Gastroesophageal sphincter (tissue), 4 donors: ENCODE measurements at regions not wholly inside any gene's neighbourhood (a gene's known extent, or its start where the extent isn't known, plus 50 kb on each side); places are given as distances from the start of the nearest gene placed in this dataset.
"Not testable (repeated sequence)": the region's sequence is repeated elsewhere in the genome, so short reads cannot be mapped to it uniquely, and the experiment has no call there.

ENCODE experiments used
- ATAC-seq: fragments of 150-250 bp; one replicate; pipeline ENCODE4 v1.9.1; 2016; ENCODE audit warnings: mild to moderate bottlenecking, moderate library complexity
- H3K27ac ChIP-seq, 4 donors: fragments of 200-600 bp; sonication (generic) in 3 of 4; 1 replicate in 3 of 4; 2 replicates in 1 of 4; pipeline ENCODE4 v1.5.1; 2016 to 2019
- H3K27me3 ChIP-seq: fragments of 200-600 bp; sonication (generic); one replicate; pipeline ENCODE4 v1.5.1; 2019
- H3K36me3 ChIP-seq, 2 donors: fragments of 200-600 bp; sonication (generic); one replicate each; pipeline ENCODE4 v1.5.1; 2019; ENCODE audit warnings: control low read depth in 1 of 2
- H3K4me1 ChIP-seq, 3 donors: fragments of 200-600 bp; sonication (generic); 1 replicate in 2 of 3; 2 replicates in 1 of 3; pipeline ENCODE4 v1.5.1; 2016 to 2019; ENCODE audit warnings: control low read depth in 2 of 3
- H3K4me3 ChIP-seq, 2 donors: fragments of 200-600 bp; sonication (generic); one replicate each; pipeline ENCODE4 v1.5.1; 2019; ENCODE audit warnings: mild to moderate bottlenecking in 1 of 2, moderate library complexity in 1 of 2
- H3K9me3 ChIP-seq, 3 donors: fragments of 200-600 bp; sonication (generic); one replicate each; pipeline ENCODE4 v1.5.1; 2017 to 2019; ENCODE audit warnings: control low read depth in 2 of 3
- EP300 ChIP-seq: sonication (generic); formaldehyde crosslinking; IDR thresholded peaks from one replicate; pipeline ENCODE4 v1.6.1; 2017; ENCODE audit warnings: antibody characterized with exemption, mild to moderate bottlenecking
- POLR2A ChIP-seq, 2 donors: fragments of 450-650 bp; IDR thresholded peaks; one replicate each; pipeline ENCODE4 v1.6.1; 2017; ENCODE audit warnings: antibody characterized with exemption in 2 of 2, mild to moderate bottlenecking in 2 of 2, moderate library complexity in 1 of 2
- POLR2AphosphoS5 ChIP-seq: sonication (generic); formaldehyde crosslinking; IDR thresholded peaks from one replicate; pipeline ENCODE4 v1.6.1; 2017; ENCODE audit warnings: antibody characterized with exemption
- WGBS, 2 donors: methylation state at CpG; one replicate each; pipeline ENCODE4 v1.1.5; 2018; ENCODE audit warnings: low coverage in 1 of 2; 5-methylcytosine and 5-hydroxymethylcytosine counted together
- TF ChIP-seq, protein P1 (sequence below), 4 experiments: fragments of 200-600 bp in 2 of 4; fragments of 450-650 bp in 2 of 4; sonication (generic) in 1 of 4; IDR thresholded peaks; one replicate each; pipeline ENCODE4 v1.5.1; 2017 to 2019; ENCODE audit warnings: antibody characterized with exemption in 4 of 4, mild to moderate bottlenecking in 2 of 4, moderate library complexity in 2 of 4

DNA sequence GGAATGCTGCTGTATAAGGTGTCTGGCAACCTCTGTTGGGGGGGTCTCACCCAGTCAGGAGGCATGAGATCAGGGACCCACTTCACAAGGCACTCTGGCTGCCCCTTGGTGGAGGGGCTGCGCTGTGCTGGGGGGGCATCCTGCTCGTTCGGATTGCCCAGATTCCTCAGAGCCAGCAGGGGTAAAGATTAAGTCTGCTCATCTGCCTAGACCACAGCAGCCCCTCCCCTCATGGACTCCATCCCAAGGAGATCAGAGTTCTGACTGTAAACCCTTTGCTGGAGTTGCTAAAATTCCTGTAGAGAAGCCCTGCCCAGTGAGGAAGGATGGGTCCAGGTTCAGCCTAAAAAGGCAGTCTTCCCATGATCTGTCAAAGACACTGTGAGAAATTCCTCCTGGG is 262.0 kb upstream of the C9orf72 start:
- WGBS, 2 donors = no CpG with 5 or more reads among the region's 3 CpGs
- ATAC-seq = no peak
- TF ChIP-seq, protein P1, sequence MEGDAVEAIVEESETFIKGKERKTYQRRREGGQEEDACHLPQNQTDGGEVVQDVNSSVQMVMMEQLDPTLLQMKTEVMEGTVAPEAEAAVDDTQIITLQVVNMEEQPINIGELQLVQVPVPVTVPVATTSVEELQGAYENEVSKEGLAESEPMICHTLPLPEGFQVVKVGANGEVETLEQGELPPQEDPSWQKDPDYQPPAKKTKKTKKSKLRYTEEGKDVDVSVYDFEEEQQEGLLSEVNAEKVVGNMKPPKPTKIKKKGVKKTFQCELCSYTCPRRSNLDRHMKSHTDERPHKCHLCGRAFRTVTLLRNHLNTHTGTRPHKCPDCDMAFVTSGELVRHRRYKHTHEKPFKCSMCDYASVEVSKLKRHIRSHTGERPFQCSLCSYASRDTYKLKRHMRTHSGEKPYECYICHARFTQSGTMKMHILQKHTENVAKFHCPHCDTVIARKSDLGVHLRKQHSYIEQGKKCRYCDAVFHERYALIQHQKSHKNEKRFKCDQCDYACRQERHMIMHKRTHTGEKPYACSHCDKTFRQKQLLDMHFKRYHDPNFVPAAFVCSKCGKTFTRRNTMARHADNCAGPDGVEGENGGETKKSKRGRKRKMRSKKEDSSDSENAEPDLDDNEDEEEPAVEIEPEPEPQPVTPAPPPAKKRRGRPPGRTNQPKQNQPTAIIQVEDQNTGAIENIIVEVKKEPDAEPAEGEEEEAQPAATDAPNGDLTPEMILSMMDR (IDR thresholded peaks at IDR 0.05) = no peak
- TF ChIP-seq POLR2A (IDR thresholded peaks at IDR 0.05) (no peak), POLR2AphosphoS5 (no peak), EP300 (no peak)
- Histone ChIP-seq H3K4me1 (no peaks in the 10 kb centered on the region), H3K36me3 (no peaks in the 10 kb centered on the region), H3K27ac (no peak overlapping the region), H3K27me3 (no peaks in the 10 kb centered on the region), H3K9me3 (no peaks in the 10 kb centered on the region), H3K4me3 (no peak overlapping the region)

DNA sequence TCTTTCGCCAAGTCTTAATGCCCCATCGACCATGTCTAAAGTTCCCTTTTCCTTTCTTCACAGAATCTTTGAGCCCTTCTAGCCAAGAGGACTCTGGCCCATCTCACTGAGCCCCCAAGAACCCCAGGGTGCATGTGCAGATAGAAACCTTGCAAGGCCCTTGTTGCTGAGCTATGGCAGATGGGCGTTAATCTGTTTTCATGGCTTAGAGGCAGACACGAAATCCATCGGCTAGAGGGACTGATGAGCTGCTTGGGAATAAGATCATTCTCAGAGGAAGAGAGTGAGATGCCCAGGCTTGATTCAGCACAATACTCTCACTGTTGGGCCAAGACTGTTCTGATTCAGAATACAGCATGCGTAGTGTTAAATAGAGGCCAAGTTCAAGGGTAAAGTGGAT is 262.5 kb upstream of the C9orf72 start:
- ATAC-seq = no peak
- WGBS, 2 donors = 73 to 87% methylated on average over 3 to 6 of the region's 6 CpGs
- no peak overlapping the region for H3K27ac ChIP-seq
- no peaks in the 10 kb centered on the region for H3K4me1 ChIP-seq
- no peaks in the 10 kb centered on the region for H3K27me3 ChIP-seq
- no peaks in the 10 kb centered on the region for H3K36me3 ChIP-seq
- H3K4me3 ChIP-seq = no peak overlapping the region
- H3K9me3 ChIP-seq = no peaks in the 10 kb centered on the region
- TF ChIP-seq, protein P1 (IDR thresholded peaks at IDR 0.05) = no peak
- TF ChIP-seq EP300 = no peak
- no peak for TF ChIP-seq POLR2AphosphoS5
- no peak for TF ChIP-seq POLR2A (IDR thresholded peaks at IDR 0.05)

DNA sequence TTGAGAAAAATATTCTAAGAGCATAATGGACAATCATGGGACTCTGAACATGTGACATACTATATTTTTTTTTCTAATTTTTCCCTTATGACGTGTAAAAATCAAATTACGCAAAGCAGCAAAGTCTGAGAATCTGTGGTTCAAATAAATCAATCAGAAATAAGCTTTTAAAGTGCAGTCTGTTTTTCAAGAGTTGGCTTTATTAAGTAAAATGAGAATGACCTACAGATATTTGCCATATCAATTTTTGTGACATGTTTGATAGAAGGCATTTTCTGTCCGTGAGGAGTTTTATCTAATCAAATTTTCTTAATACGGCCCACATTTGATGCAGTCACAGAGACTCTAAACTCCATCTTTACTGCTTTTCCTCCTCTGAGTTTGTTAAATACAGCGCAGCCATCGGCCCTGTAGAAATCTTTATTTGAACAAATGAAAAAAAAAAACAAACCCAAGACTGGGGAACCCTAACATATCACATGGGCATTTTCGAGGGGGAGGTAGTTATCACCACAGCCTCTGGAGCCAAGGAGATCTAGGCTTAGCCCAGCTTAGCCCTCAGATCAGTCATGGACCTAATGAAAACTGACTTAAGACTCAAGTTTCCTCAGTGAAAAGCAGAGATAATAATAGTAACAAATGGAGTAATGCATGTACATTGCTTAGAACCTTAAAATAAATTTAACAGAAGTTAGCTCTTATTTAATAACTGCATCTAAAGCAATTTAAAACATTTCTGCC is 263.6 kb upstream of the C9orf72 start:
- Histone ChIP-seq H3K4me1 (no peaks in the 10 kb centered on the region), H3K4me3 (no peak overlapping the region), H3K9me3 (no peaks in the 10 kb centered on the region), H3K27me3 (no peaks in the 10 kb centered on the region), H3K36me3 (no peaks in the 10 kb centered on the region), H3K27ac (no peak overlapping the region)
- WGBS, 2 donors = 59 to 90% methylated on average over 7 of the region's 7 CpGs
- no peak for ATAC-seq
- no peak for TF ChIP-seq EP300
- TF ChIP-seq POLR2AphosphoS5 = no peak
- no peak for TF ChIP-seq POLR2A (IDR thresholded peaks at IDR 0.05)
- TF ChIP-seq, protein P1 (IDR thresholded peaks at IDR 0.05) = no peak

DNA sequence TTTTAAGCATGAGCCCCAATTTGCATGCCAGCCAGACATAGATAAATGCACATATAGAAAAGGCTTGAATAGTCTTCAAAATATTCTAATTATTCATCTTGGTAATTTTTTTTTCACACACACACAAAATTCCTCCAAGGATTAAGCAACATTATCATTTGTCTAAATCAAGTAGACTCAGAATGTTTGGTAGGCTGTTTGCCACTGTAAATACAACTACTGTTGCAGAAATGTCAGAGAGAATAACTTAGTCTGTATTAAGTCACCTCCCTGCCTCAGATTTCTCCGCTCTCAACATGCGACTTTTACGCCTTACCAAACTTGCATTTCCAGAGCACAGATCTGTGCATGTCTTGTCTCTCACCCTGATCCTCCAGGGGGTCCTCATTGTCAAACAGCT is 265.6 kb upstream of the C9orf72 start:
- no peaks in the 10 kb centered on the region for H3K27me3 ChIP-seq
- H3K27ac ChIP-seq = no peak overlapping the region
- TF ChIP-seq POLR2AphosphoS5 = no peak
- H3K4me1 ChIP-seq = no peaks in the 10 kb centered on the region
- no peak overlapping the region for H3K4me3 ChIP-seq
- H3K9me3 ChIP-seq = no peaks in the 10 kb centered on the region
- H3K36me3 ChIP-seq = no peaks in the 10 kb centered on the region
- WGBS, 2 donors = 86 to 96% methylated on average over 3 of the region's 3 CpGs
- no peak for ATAC-seq

DNA sequence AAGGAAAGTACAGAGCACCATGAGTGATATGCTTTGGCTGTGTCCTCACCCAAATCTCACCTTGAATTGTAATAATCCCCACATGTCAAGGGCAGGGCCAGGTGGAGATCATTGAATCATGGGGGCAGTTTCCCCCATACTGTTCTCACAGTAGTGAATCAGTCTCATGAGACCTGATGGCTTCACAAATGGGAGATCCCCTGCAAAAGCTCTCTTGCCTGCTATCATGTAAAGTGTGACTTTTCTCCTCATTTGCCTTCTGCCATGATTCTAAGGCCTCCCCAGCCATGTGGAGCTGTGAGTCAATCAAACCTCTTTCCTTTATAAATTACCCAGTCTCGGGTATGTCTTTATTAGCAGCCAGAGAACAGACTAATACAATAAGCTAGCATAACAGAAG is 266.5 kb upstream of the C9orf72 start:
- H3K27ac ChIP-seq, H3K4me1 ChIP-seq, ATAC-seq, H3K27me3 ChIP-seq, H3K4me3 ChIP-seq, H3K9me3 ChIP-seq, H3K36me3 ChIP-seq: not testable (repeated sequence)
- WGBS, 2 donors = 40 to 89% methylated on average over 1 of the region's 1 CpG

DNA sequence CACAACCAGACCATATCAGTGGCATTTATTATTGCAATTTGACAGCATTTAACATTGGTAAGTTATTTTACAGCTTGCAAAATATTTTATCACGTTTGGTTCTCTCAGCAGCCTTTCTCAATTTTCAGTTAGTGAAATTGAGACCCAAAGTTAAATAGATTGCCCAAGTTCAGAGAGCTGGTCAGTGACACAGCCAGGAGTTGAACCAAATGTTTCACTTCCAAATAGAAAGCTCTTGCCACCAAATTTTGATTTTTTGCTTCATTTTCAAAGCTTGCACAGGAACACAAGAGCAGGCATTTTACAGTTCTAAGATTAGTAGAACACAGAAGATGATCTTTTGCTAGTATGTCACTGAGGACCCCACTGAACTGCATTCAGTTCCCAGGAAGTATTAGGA is 271.5 kb upstream of the C9orf72 start:
- Histone ChIP-seq H3K36me3 (no peaks in the 10 kb centered on the region), H3K4me3 (no peak overlapping the region), H3K4me1 (no peaks in the 10 kb centered on the region), H3K9me3 (no peaks in the 10 kb centered on the region), H3K27ac (no peak overlapping the region), H3K27me3 (no peaks in the 10 kb centered on the region)
- no peak for ATAC-seq
- 38 to 42% methylated on average over 1 of the region's 1 CpG for WGBS, 2 donors
- TF ChIP-seq POLR2A (IDR thresholded peaks at IDR 0.05) (no peak), EP300 (no peak), POLR2AphosphoS5 (no peak)
- TF ChIP-seq, protein P1 (IDR thresholded peaks at IDR 0.05) = no peak
